SU-DHL-6 (cell line): ENCODE measurements at regions not wholly inside any gene's neighbourhood (a gene's known extent, or its start where the extent isn't known, plus 50 kb on each side); places are given as distances from the start of the nearest gene placed in this dataset.

Experiments
- EZH2phosphoT487 ChIP-seq: fragments of 200-600 bp; sonication (generic), shearing (Covaris generic); conservative IDR thresholded peaks from 2 replicates; pipeline ENCODE4 v1.6.1; 2018; ENCODE audit warnings: mild to moderate bottlenecking, antibody characterized with exemption, low read length, moderate library complexity, mixed read lengths
- TF ChIP-seq, protein P1 (sequence below): fragments of 200-600 bp; sonication (generic); IDR thresholded peaks from one replicate; pipeline ENCODE4 v1.5.1; 2017; ENCODE audit warnings: antibody characterized with exemption, mild to moderate bottlenecking, low read length, moderate library complexity; ENCODE audit not compliant: insufficient read depth, poor library complexity, severe bottlenecking

DNA sequence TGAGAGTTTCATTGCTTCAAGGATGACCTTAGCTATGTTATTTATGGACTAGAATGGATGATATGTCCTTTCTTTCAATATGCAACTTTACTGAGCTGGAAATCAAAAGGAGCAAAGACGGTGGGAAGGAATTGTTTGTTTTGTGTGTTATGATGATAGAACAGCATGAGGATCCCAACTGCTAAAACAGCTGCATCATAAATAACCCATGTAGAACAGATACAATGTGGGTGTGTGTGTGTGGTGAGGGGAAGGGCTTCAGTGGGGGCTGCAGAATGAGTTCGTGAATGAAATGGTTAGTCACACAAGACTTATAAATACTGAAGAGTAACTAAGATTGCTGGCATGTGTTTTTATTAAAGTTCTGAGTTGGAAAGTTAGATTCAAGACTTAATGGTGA is 80.1 kb downstream of the DACT1 start:
- TF ChIP-seq, protein P1, sequence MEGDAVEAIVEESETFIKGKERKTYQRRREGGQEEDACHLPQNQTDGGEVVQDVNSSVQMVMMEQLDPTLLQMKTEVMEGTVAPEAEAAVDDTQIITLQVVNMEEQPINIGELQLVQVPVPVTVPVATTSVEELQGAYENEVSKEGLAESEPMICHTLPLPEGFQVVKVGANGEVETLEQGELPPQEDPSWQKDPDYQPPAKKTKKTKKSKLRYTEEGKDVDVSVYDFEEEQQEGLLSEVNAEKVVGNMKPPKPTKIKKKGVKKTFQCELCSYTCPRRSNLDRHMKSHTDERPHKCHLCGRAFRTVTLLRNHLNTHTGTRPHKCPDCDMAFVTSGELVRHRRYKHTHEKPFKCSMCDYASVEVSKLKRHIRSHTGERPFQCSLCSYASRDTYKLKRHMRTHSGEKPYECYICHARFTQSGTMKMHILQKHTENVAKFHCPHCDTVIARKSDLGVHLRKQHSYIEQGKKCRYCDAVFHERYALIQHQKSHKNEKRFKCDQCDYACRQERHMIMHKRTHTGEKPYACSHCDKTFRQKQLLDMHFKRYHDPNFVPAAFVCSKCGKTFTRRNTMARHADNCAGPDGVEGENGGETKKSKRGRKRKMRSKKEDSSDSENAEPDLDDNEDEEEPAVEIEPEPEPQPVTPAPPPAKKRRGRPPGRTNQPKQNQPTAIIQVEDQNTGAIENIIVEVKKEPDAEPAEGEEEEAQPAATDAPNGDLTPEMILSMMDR, result no peak
- no peak for TF ChIP-seq EZH2phosphoT487
